HepG2 (cell line): ENCODE measurements at regions not wholly inside any gene's neighbourhood (a gene's known extent, or its start where the extent isn't known, plus 50 kb on each side); places are given as distances from the start of the nearest gene placed in this dataset.

Experiments
- ATAC-seq: fragments of 200-7000 bp; cut with Tn5 transposase; 3 replicates; pipeline ENCODE4 v1.9.1; 2020; ENCODE audit warnings: mild to moderate bottlenecking, moderate library complexity
- BruUV-seq: library from RNA; stranded (reverse); fragments of 400-500 nt; replicated peaks from 2 replicates; lab custom pipeline; 2021; lab: Mats Ljungman, UMichigan
- CTCF ChIA-PET: fragments of 300-600 bp; formaldehyde crosslinking; extraction: SDS; loops from one replicate; lab custom pipeline; 2021; ENCODE audit warnings: low total read pairs, inconsistent platforms, low intra/inter-chr PET ratio; lab: Yijun Ruan, JAX
- POLR2A ChIA-PET: fragments of 350-600 bp; sonication (Branson Sonifier 250); formaldehyde crosslinking; loops from one replicate; lab custom pipeline; 2020; ENCODE audit warnings: antibody characterized with exemption, inconsistent platforms; lab: Yijun Ruan, JAX
- DNase-seq: peaks from one replicate; pipeline ENCODE4 v3.0.0-alpha.2; 2015; ENCODE audit warnings: low spot score
- FAIRE-seq: peaks from 3 replicates; lab custom pipeline; 2011; peaks lifted over from hg19 to GRCh38; lab: Jason Lieb, UNC
- H2AFZ ChIP-seq: one replicate; pipeline ENCODE4 v1.6.1; 2011; ENCODE audit warnings: low read length, inconsistent platforms
- H3K27ac ChIP-seq: fragments of 300-600 bp; 3 replicates; pipeline ENCODE4 v1.8.0; 2011; ENCODE audit warnings: mixed run types, mild to moderate bottlenecking, mixed read lengths, low read length, inconsistent platforms; ENCODE audit not compliant: insufficient read depth; ENCODE audit errors: extremely low read length
- H3K27me3 ChIP-seq, 2 experiments: fragments of 200-600 bp in 1 of 2; 2 replicates in 1 of 2; 3 replicates in 1 of 2; pipeline versions ENCODE4 v1.6.0 to v1.8.0; 2011; ENCODE audit warnings: low read length in 2 of 2, mild to moderate bottlenecking in 2 of 2, moderate library complexity in 2 of 2, inconsistent platforms in 1 of 2; ENCODE audit not compliant: insufficient read depth in 2 of 2, control insufficient read depth in 1 of 2
- H3K36me3 ChIP-seq, 2 experiments: fragments of 200-600 bp in 1 of 2; replicated peaks in 1 of 2; 2 replicates in 1 of 2; 3 replicates in 1 of 2; pipeline versions ENCODE4 v1.5.1 to v1.8.0; 2011; ENCODE audit warnings: low read length in 2 of 2, inconsistent platforms in 1 of 2; ENCODE audit not compliant: insufficient read depth in 2 of 2, control insufficient read depth in 1 of 2
- H3K4me1 ChIP-seq: 2 replicates; pipeline ENCODE4 v1.5.1; 2012; ENCODE audit warnings: low read length, inconsistent platforms; ENCODE audit not compliant: insufficient read depth
- H3K4me2 ChIP-seq: 2 replicates; pipeline ENCODE4 v1.6.0; 2011; ENCODE audit warnings: low read depth, low read length, inconsistent platforms
- H3K4me3 ChIP-seq, 3 experiments: fragments of 200-600 bp in 1 of 3; sonication (generic), shearing (Covaris generic) in 1 of 3; replicated peaks in 1 of 3; 2 replicates each; pipeline ENCODE4 v1.5.1; 2011 to 2016; ENCODE audit warnings: low read length in 3 of 3, inconsistent platforms in 2 of 3, low read depth in 2 of 3, mild to moderate bottlenecking in 2 of 3, control low read depth in 1 of 3, mixed read lengths in 1 of 3; ENCODE audit not compliant: insufficient read depth in 1 of 3
- H3K79me2 ChIP-seq: one replicate; pipeline ENCODE4 v1.6.1; 2011; ENCODE audit warnings: low read length, inconsistent platforms; ENCODE audit not compliant: insufficient read depth
- H3K9ac ChIP-seq: 2 replicates; pipeline ENCODE4 v1.6.0; 2011; ENCODE audit warnings: mild to moderate bottlenecking, low read depth, low read length, inconsistent platforms; ENCODE audit not compliant: insufficient read depth
- H3K9me3 ChIP-seq: 2 replicates; pipeline ENCODE4 v1.5.1; 2012; ENCODE audit warnings: mild to moderate bottlenecking, low read length
- H4K20me1 ChIP-seq: 2 replicates; pipeline ENCODE4 v1.6.0; 2011; ENCODE audit warnings: inconsistent platforms, mild to moderate bottlenecking, low read length, moderate library complexity; ENCODE audit not compliant: insufficient read depth
- ATAD3A ChIP-seq: sonication (generic); formaldehyde crosslinking; IDR thresholded peaks from 2 replicates; pipeline ENCODE4 v1.4.0; 2020; ENCODE audit warnings: missing genetic modification reagents
- CENPX ChIP-seq: sonication (generic); formaldehyde crosslinking; IDR thresholded peaks from 2 replicates; pipeline ENCODE4 v1.9.0; 2021; ENCODE audit warnings: mild to moderate bottlenecking, missing genetic modification reagents, moderate library complexity
- FOXA1 ChIP-seq, 2 experiments: fragments of 450-650 bp in 1 of 2; sonication (generic) in 1 of 2; formaldehyde crosslinking in 1 of 2; IDR thresholded peaks; 2 replicates each; pipeline versions ENCODE4 v1.4.0 to v1.6.1; 2016 to 2020; ENCODE audit warnings: missing genetic modification reagents in 1 of 2
- HMG20A ChIP-seq: IDR thresholded peaks from 2 replicates; pipeline ENCODE4 v1.6.1; 2016; ENCODE audit warnings: borderline replicate concordance
- HNRNPUL1 ChIP-seq: fragments of 200-400 bp; formaldehyde crosslinking; IDR thresholded peaks from 2 replicates; pipeline ENCODE4 v1.6.1; 2017; ENCODE audit warnings: low read depth, mild to moderate bottlenecking, low read length, moderate library complexity
- HOXA3 ChIP-seq: sonication (generic); formaldehyde crosslinking; IDR thresholded peaks from 2 replicates; pipeline ENCODE4 v1.5.0; 2020; ENCODE audit warnings: missing genetic modification reagents
- MXD4 ChIP-seq: IDR thresholded peaks from 2 replicates; pipeline ENCODE4 v1.6.1; 2016; ENCODE audit warnings: mild to moderate bottlenecking, missing biosample characterization, missing genetic modification reagents
- NFKB2 ChIP-seq: sonication (generic); formaldehyde crosslinking; IDR thresholded peaks from 2 replicates; pipeline ENCODE4 v1.4.0; 2020; ENCODE audit warnings: missing genetic modification reagents, borderline replicate concordance
- NR2F6 ChIP-seq, 2 experiments: IDR thresholded peaks; 2 replicates each; pipeline ENCODE4 v1.6.1; 2016; ENCODE audit warnings: antibody characterized with exemption in 1 of 2, mild to moderate bottlenecking in 1 of 2
- PRMT3 ChIP-seq: sonication (generic); formaldehyde crosslinking; IDR thresholded peaks from 2 replicates; pipeline ENCODE4 v1.8.1; 2022; ENCODE audit warnings: low read depth, mild to moderate bottlenecking, moderate library complexity, missing genetic modification reagents, borderline replicate concordance
- SIX4 ChIP-seq: sonication (generic); formaldehyde crosslinking; IDR thresholded peaks from 2 replicates; pipeline ENCODE4 v1.4.0; 2020; ENCODE audit warnings: missing genetic modification reagents
- SUZ12 ChIP-seq: fragments of 150-350 bp; IDR thresholded peaks from 2 replicates; pipeline ENCODE4 v1.6.1; 2014; ENCODE audit warnings: low read depth, low read length
- ZBTB42 ChIP-seq: sonication (generic); formaldehyde crosslinking; IDR thresholded peaks from 2 replicates; pipeline ENCODE4 v1.5.0; 2020; ENCODE audit warnings: mild to moderate bottlenecking, missing genetic modification reagents
- ZNF136 ChIP-seq: sonication (generic); formaldehyde crosslinking; IDR thresholded peaks from 2 replicates; pipeline ENCODE4 v1.8.1; 2022; ENCODE audit warnings: low read depth, mild to moderate bottlenecking, moderate library complexity, missing genetic modification reagents
- ZNF335 ChIP-seq: sonication (generic); formaldehyde crosslinking; IDR thresholded peaks from 2 replicates; pipeline ENCODE4 v1.4.0; 2020; ENCODE audit warnings: missing genetic modification reagents
- WGBS: methylation state at CpG from one replicate; pipeline ENCODE4 v1.1.6; 2017; ENCODE audit warnings: low lambda C conversion rate; 5-methylcytosine and 5-hydroxymethylcytosine counted together
- in situ Hi-C: cut with HindIII; loops from 2 replicates; pipeline ENCODE4 v1.10.0; 2017; ENCODE audit warnings: low pct_unique_long_range_greater_than_20kb; ENCODE audit not compliant: extremely low pct_ligation_motif_present
- intact Hi-C: fragments of 100-400 bp; cut with micrococcal nuclease; formaldehyde crosslinking; loops from one replicate; pipeline ENCODE4 v1.10.0; 2022; ENCODE audit not compliant: unreplicated experiment
- TF ChIP-seq, protein P1 (sequence below), 2 experiments: sonication (generic) in 1 of 2; formaldehyde crosslinking in 1 of 2; IDR thresholded peaks; 2 replicates each; pipeline versions ENCODE4 v1.5.1 to v1.6.1; 2011 to 2020; ENCODE audit warnings: borderline replicate concordance in 1 of 2, low read depth in 1 of 2, low read length in 1 of 2, mild to moderate bottlenecking in 1 of 2, missing genetic modification reagents in 1 of 2, moderate library complexity in 1 of 2
- TF ChIP-seq, protein P2 (sequence below): sonication (generic); formaldehyde crosslinking; IDR thresholded peaks from 2 replicates; pipeline ENCODE4 v1.8.0; 2022; ENCODE audit warnings: low read depth, missing genetic modification reagents

DNA sequence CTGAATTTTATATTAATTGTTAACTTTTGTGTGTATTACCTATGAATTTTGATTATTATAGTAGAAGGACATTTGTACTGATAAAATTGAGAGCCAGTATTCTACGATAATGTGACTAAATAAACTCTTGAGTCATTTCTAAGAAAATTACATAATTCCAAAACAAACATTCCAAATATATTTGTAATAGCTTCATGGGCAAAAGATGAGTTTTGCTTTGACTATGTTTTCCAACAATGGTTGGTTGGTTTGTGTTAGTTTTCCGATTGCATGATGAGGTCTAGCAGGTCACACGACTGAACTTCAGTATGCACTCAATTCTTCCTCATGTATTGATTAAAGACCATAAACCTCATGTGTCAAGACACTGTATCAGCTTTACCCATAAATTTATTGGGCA lies 71.7 kb upstream of the WDR75 start:
- no peak overlapping the region for H3K4me2 ChIP-seq
- DNase-seq (no peak), ATAC-seq (no peak), FAIRE-seq (no peak)
- WGBS: 21% methylated on average over 3 of the region's 3 CpGs
- intact Hi-C loops: no loop called here
- ChIA-PET POLR2A (no interaction called here), CTCF (no interaction called here)
- no peaks in the 10 kb centered on the region for H3K79me2 ChIP-seq
- no peak overlapping the region for H3K27ac ChIP-seq
- no peaks in the 10 kb centered on the region for H3K36me3 ChIP-seq
- no TSS peak for BruUV-seq
- H2AFZ ChIP-seq: no peak overlapping the region
- H4K20me1 ChIP-seq: no peaks in the 10 kb centered on the region
- no peak overlapping the region for H3K4me3 ChIP-seq
- no peaks in the 10 kb centered on the region for H3K9me3 ChIP-seq
- H3K9ac ChIP-seq: no peak overlapping the region
- in situ Hi-C loops: no loop called here
- no peaks in the 10 kb centered on the region for H3K27me3 ChIP-seq
- H3K4me1 ChIP-seq: no peaks in the 10 kb centered on the region
- TF ChIP-seq MXD4 (no peak), SUZ12 (no peak), HOXA3 (CRISPR knock-in tag) (no peak), NR2F6 (IDR thresholded peaks at IDR 0.05) (no peak), NR2F6 (CRISPR knock-in tag; IDR thresholded peaks at IDR 0.05) (no peak), HNRNPUL1 (no peak), PRMT3 (CRISPR knock-in tag) (no peak), FOXA1 (IDR thresholded peaks at IDR 0.05) (no peak), FOXA1 (CRISPR knock-in tag; IDR thresholded peaks at IDR 0.05) (no peak), ZBTB42 (CRISPR knock-in tag) (no peak), ZNF335 (CRISPR knock-in tag) (no peak), CENPX (CRISPR knock-in tag) (no peak), NFKB2 (CRISPR knock-in tag) (no peak), HMG20A (CRISPR knock-in tag) (no peak), ZNF136 (CRISPR knock-in tag) (no peak), SIX4 (CRISPR knock-in tag) (no peak), ATAD3A (CRISPR knock-in tag) (no peak)
- TF ChIP-seq, protein P1, sequence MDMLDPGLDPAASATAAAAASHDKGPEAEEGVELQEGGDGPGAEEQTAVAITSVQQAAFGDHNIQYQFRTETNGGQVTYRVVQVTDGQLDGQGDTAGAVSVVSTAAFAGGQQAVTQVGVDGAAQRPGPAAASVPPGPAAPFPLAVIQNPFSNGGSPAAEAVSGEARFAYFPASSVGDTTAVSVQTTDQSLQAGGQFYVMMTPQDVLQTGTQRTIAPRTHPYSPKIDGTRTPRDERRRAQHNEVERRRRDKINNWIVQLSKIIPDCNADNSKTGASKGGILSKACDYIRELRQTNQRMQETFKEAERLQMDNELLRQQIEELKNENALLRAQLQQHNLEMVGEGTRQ (IDR thresholded peaks at IDR 0.05; ENCODE audit: low read depth, low read length): no peak
- TF ChIP-seq, protein P1 (CRISPR knock-in tag; IDR thresholded peaks at IDR 0.05; ENCODE audit: borderline replicate concordance): no peak
- TF ChIP-seq, protein P2, sequence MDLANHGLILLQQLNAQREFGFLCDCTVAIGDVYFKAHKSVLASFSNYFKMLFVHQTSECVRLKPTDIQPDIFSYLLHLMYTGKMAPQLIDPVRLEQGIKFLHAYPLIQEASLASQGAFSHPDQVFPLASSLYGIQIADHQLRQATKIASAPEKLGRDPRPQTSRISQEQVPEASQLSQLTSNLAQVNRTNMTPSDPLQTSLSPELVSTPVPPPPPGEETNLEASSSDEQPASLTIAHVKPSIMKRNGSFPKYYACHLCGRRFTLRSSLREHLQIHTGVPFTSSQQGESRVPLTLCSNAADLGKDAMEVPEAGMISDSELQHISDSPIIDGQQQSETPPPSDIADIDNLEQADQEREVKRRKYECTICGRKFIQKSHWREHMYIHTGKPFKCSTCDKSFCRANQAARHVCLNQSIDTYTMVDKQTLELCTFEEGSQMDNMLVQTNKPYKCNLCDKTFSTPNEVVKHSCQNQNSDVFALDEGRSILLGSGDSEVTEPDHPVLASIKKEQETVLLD (CRISPR knock-in tag): no peak
